Subcutaneous abdominal adipose tissue (tissue), 5 donors: ENCODE measurements at regions not wholly inside any gene's neighbourhood (a gene's known extent, or its start where the extent isn't known, plus 50 kb on each side); places are given as distances from the start of the nearest gene placed in this dataset.
"Not testable (repeated sequence)": the region's sequence is repeated elsewhere in the genome, so short reads cannot be mapped to it uniquely, and the experiment has no call there.

ENCODE experiments used
- H3K27ac ChIP-seq: one replicate; pipeline ENCODE4 v1.7.0; 2013; ENCODE audit warnings: low read depth, mild to moderate bottlenecking, inconsistent platforms, low read length, moderate library complexity
- H3K27me3 ChIP-seq, 5 donors: one replicate each; pipeline ENCODE4 v1.7.0; 2013; ENCODE audit warnings: low read length in 5 of 5, inconsistent platforms in 1 of 5; ENCODE audit not compliant: control insufficient read depth in 5 of 5, insufficient read depth in 4 of 5
- H3K36me3 ChIP-seq, 5 donors: one replicate each; pipeline ENCODE4 v1.7.0; 2013; ENCODE audit warnings: low read length in 5 of 5; ENCODE audit not compliant: control insufficient read depth in 5 of 5, insufficient read depth in 5 of 5
- H3K4me1 ChIP-seq, 5 donors: one replicate each; pipeline ENCODE4 v1.7.0; 2013; ENCODE audit warnings: low read length in 5 of 5, mild to moderate bottlenecking in 3 of 5, moderate library complexity in 1 of 5; ENCODE audit not compliant: control insufficient read depth in 5 of 5, insufficient read depth in 5 of 5
- H3K4me3 ChIP-seq, 5 donors: one replicate each; pipeline ENCODE4 v1.7.0; 2013; ENCODE audit warnings: low read length in 5 of 5, low read depth in 1 of 5
- H3K9ac ChIP-seq, 5 donors: one replicate each; pipeline ENCODE4 v1.7.0; 2013; ENCODE audit warnings: low read length in 5 of 5, mild to moderate bottlenecking in 4 of 5, moderate library complexity in 3 of 5
- H3K9me3 ChIP-seq, 5 donors: one replicate each; pipeline ENCODE4 v1.7.0; 2013; ENCODE audit warnings: low read length in 5 of 5; ENCODE audit not compliant: control insufficient read depth in 5 of 5
- donor health status: healthy.
- donor health status: healthy.
- donor health status: healthy.
- donor health status: healthy.
- donor health status: healthy.

- no peak overlapping the region for H3K9ac ChIP-seq
- no peaks in the 10 kb centered on the region for H3K27me3 ChIP-seq
- no peaks in the 10 kb centered on the region for H3K9me3 ChIP-seq
- no peak overlapping the region for H3K27ac ChIP-seq
- H3K4me1 ChIP-seq = no peaks in the 10 kb centered on the region
- H3K36me3 ChIP-seq = no peaks in the 10 kb centered on the region
- H3K4me3 ChIP-seq = no peak overlapping the region
These were observed 1086.3 kb upstream of the TMPRSS15 start for GRCh38 chr21:19489930-19490329.

DNA sequence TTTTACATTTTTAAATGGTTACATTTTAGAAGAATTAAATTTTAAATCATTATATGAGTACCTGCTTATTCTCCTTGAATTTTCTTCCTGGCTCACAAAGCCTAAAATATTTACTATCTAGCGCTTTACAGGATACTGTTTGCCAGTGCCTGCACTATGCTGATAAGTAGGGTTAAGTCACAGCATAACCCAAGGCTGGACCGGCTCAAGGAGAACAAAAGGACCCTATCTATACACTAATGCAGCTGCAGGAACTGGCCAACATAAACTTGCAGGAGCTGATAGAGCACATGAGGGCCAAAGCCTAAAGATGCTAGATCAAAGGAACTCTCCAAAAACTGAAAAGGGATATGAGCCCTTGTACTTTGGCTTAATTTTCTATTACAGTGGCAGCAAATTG is 1086.9 kb upstream of the TMPRSS15 start:
- Histone ChIP-seq H3K4me1 (no peaks in the 10 kb centered on the region), H3K36me3 (no peaks in the 10 kb centered on the region), H3K9me3 (no peaks in the 10 kb centered on the region), H3K4me3 (no peak overlapping the region), H3K27ac (no peak overlapping the region), H3K9ac (no peak overlapping the region), H3K27me3 (no peaks in the 10 kb centered on the region)

- H3K4me1 ChIP-seq, H3K9ac ChIP-seq, H3K9me3 ChIP-seq, H3K27me3 ChIP-seq, H3K36me3 ChIP-seq, H3K4me3 ChIP-seq, H3K27ac ChIP-seq: not testable (repeated sequence)
These were observed 1090.1 kb upstream of the TMPRSS15 start for GRCh38 chr21:19493437-19494241.

- Histone ChIP-seq H3K4me3 (no peak overlapping the region), H3K9me3 (no peaks in the 10 kb centered on the region), H3K27me3 (no peaks in the 10 kb centered on the region), H3K27ac (no peak overlapping the region), H3K9ac (no peak overlapping the region), H3K36me3 (no peaks in the 10 kb centered on the region), H3K4me1 (no peaks in the 10 kb centered on the region)
These were observed 1097.5 kb upstream of the TMPRSS15 start for GRCh38 chr21:19501115-19501514.

DNA sequence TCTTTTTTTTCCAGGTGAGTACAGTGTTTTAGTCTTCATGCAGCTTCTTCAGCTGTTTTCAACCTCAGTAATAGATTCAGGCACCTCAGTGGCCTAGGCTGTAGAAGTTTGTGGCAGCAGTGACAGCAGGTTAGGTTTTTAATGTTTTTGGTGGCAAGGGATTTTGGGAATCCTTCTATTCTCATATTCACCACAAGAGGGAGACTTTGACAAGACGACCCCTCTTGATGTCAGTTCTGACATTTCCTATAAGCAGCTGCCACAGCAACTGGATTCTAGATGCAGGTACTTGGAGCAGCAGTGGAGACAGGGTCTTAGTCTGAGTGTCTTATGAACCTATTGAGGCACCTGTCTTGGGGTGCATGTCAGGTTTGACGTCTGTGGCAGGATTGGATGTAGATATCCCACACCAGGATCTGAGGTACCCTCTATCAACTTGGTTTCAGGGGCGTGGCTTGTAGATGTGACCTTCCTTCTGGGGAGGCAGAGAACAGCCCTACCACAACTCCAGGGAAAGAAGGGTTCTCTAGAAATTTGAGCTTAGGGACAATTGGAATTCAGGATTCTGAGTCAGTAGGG is 1104.2 kb upstream of the TMPRSS15 start:
- H3K9me3 ChIP-seq = peaks cover 0 to 12% (median 0%) of the 10 kb centered on the region in 5 donors
- no peaks in the 10 kb centered on the region for H3K36me3 ChIP-seq
- H3K4me1 ChIP-seq = no peaks in the 10 kb centered on the region
- H3K4me3 ChIP-seq = no peak overlapping the region
- H3K9ac ChIP-seq = no peak overlapping the region
- H3K27ac ChIP-seq = no peak overlapping the region
- H3K27me3 ChIP-seq = no peaks in the 10 kb centered on the region

GRCh38 chr21:19508442-19508841 is 1104.9 kb upstream of the TMPRSS15 start:
- H3K27ac ChIP-seq = no peak overlapping the region
- no peaks in the 10 kb centered on the region for H3K4me1 ChIP-seq
- no peak overlapping the region for H3K4me3 ChIP-seq
- H3K36me3 ChIP-seq = no peaks in the 10 kb centered on the region
- peaks cover 0 to 19% (median 0%) of the 10 kb centered on the region in 5 donors for H3K9me3 ChIP-seq
- H3K27me3 ChIP-seq = no peaks in the 10 kb centered on the region
- no peak overlapping the region for H3K9ac ChIP-seq

- Histone ChIP-seq H3K9ac (no peak overlapping the region), H3K9me3 (peaks cover 0 to 23% (median 0%) of the 10 kb centered on the region in 5 donors), H3K4me3 (no peak overlapping the region), H3K27me3 (no peaks in the 10 kb centered on the region), H3K36me3 (no peaks in the 10 kb centered on the region), H3K4me1 (no peaks in the 10 kb centered on the region), H3K27ac (no peak overlapping the region)
These were observed 1105.3 kb upstream of the TMPRSS15 start for GRCh38 chr21:19508844-19509243.

- Histone ChIP-seq H3K4me3 (no peak overlapping the region), H3K27me3 (no peaks in the 10 kb centered on the region), H3K36me3 (no peaks in the 10 kb centered on the region), H3K9ac (no peak overlapping the region), H3K4me1 (no peaks in the 10 kb centered on the region), H3K27ac (no peak overlapping the region), H3K9me3 (peaks cover 0 to 25% (median 2%) of the 10 kb centered on the region in 5 donors)
These were observed 1106.5 kb upstream of the TMPRSS15 start for GRCh38 chr21:19510057-19510456.

GRCh38 chr21:19510653-19511052 is 1107.1 kb upstream of the TMPRSS15 start:
- H3K4me1 ChIP-seq = no peaks in the 10 kb centered on the region

GRCh38 chr21:19522381-19522780 is 1118.8 kb upstream of the TMPRSS15 start:
- H3K27me3 ChIP-seq = no peaks in the 10 kb centered on the region
- H3K4me1 ChIP-seq = peaks cover 0 to 5% (median 0%) of the 10 kb centered on the region in 5 donors
- no peak overlapping the region for H3K4me3 ChIP-seq

More at GRCh38 chr21:19510653-19511052, 1107.1 kb upstream of the TMPRSS15 start:
- no peaks in the 10 kb centered on the region for H3K36me3 ChIP-seq
- no peak overlapping the region for H3K4me3 ChIP-seq
- H3K27me3 ChIP-seq = no peaks in the 10 kb centered on the region
- peaks cover 0 to 25% (median 7%) of the 10 kb centered on the region in 5 donors for H3K9me3 ChIP-seq
- H3K27ac ChIP-seq = no peak overlapping the region
- no peak overlapping the region for H3K9ac ChIP-seq

More at GRCh38 chr21:19522381-19522780, 1118.8 kb upstream of the TMPRSS15 start:
- H3K9me3 ChIP-seq = no peaks in the 10 kb centered on the region
- H3K36me3 ChIP-seq = no peaks in the 10 kb centered on the region
- H3K27ac ChIP-seq = no peak overlapping the region
- H3K9ac ChIP-seq = no peak overlapping the region
